ENCODE measurements at regions not wholly inside any gene's neighbourhood (a gene's known extent, or its start where the extent isn't known, plus 50 kb on each side); places are given as distances from the start of the nearest gene placed in this dataset.

DNA sequence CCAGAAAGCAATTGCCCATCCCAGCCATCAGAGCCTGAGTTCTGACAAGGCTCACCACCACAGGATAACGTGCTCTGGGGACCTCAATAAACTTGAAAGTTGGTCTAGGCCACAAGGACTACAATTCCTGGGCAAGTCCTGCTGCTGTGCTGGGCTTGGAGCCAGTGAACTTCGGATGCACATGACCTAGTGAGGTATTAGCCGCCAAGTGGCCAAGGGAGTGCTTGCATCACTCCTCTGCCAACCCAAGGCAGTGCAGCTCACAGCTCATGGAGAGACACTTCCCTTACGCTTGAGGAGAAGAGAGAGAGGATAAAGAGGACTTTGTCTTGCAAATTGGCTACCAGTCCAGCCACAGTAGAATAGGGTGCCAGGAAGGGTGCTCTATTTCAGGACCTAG lies 219.6 kb downstream of the MBD2 start:
- no peak overlapping the region for H3K4me3 Mint-ChIP-seq
- ChIA-PET CTCF (no interaction called here), POLR2A (no interaction called here)
- TF ChIP-seq, protein P1, sequence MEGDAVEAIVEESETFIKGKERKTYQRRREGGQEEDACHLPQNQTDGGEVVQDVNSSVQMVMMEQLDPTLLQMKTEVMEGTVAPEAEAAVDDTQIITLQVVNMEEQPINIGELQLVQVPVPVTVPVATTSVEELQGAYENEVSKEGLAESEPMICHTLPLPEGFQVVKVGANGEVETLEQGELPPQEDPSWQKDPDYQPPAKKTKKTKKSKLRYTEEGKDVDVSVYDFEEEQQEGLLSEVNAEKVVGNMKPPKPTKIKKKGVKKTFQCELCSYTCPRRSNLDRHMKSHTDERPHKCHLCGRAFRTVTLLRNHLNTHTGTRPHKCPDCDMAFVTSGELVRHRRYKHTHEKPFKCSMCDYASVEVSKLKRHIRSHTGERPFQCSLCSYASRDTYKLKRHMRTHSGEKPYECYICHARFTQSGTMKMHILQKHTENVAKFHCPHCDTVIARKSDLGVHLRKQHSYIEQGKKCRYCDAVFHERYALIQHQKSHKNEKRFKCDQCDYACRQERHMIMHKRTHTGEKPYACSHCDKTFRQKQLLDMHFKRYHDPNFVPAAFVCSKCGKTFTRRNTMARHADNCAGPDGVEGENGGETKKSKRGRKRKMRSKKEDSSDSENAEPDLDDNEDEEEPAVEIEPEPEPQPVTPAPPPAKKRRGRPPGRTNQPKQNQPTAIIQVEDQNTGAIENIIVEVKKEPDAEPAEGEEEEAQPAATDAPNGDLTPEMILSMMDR (IDR thresholded peaks at IDR 0.05) = no peak
- no peaks in the 10 kb centered on the region for H3K36me3 Mint-ChIP-seq (ENCODE audit: low read depth)
- no peaks in the 10 kb centered on the region for H3K9me3 Mint-ChIP-seq
- ATAC-seq (ENCODE audit: low read depth) = no peak
- no peaks in the 10 kb centered on the region for H3K4me1 Mint-ChIP-seq
- no peak overlapping the region for H3K27ac Mint-ChIP-seq
- no peak for DNase-seq
- H3K27me3 Mint-ChIP-seq = no peaks in the 10 kb centered on the region
- intact Hi-C loops (cut with micrococcal nuclease) = no loop called here

GRCh38 chr18:54003195-54003594 lies 221.3 kb downstream of the MBD2 start:
- no peaks in the 10 kb centered on the region for H3K36me3 Mint-ChIP-seq (ENCODE audit: low read depth)
- ChIA-PET POLR2A (no interaction called here), CTCF (no interaction called here)
- H3K4me3 Mint-ChIP-seq = no peak overlapping the region
- H3K27me3 Mint-ChIP-seq = no peaks in the 10 kb centered on the region
- no peaks in the 10 kb centered on the region for H3K9me3 Mint-ChIP-seq
- no peak overlapping the region for H3K27ac Mint-ChIP-seq
- TF ChIP-seq, protein P1 (IDR thresholded peaks at IDR 0.05) = no peak
- ATAC-seq (ENCODE audit: low read depth) (no peak), DNase-seq (no peak)
- intact Hi-C loops (cut with micrococcal nuclease) = no loop called here
- no peaks in the 10 kb centered on the region for H3K4me1 Mint-ChIP-seq

DNA sequence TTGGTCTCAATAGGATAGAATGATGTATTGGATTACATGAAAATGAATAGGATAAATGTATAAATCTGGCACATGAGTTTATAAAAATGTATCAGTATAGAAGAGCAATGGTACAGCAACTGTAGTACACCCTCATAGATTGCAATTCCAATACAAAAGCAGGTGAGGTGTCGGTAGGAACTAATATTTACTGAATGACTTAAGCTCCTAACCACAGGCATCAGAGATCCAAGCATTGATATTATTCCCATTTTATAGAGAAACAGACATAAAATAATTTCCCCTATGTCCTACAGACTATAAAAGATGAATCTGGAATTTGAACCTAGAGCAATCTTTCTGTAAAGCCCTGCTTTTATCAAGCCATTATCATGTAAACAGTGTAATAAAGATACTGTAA lies 227.4 kb downstream of the MBD2 start:
- no peaks in the 10 kb centered on the region for H3K4me1 Mint-ChIP-seq
- POLR2A ChIA-PET = no interaction called here

DNA sequence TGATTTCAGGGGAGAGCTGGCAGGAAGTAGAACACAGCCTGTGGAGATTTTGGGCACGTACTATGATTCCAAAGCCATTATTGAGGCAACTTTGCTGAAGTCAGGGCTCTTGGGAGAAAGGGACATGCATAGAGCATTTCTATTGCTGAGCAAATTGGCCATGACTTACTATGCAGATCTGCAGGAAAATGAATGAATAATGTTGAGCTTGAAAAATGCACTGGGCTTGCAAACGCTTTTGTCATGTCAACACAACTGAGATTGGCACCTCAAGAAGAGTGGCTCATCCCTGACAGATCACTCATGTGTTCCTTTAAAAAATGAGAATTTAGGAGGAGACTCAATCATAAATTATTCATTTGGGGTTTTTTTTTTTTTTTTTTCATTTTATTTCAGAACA lies 230.5 kb downstream of the MBD2 start:
- H3K27ac Mint-ChIP-seq = no peak overlapping the region
- peaks cover 1% of the 10 kb centered on the region for H3K27me3 Mint-ChIP-seq
- no peak for DNase-seq
- no peak overlapping the region for H3K4me3 Mint-ChIP-seq
- no peak for ATAC-seq (ENCODE audit: low read depth)
- intact Hi-C loops (cut with micrococcal nuclease) = no loop called here
- H3K9me3 Mint-ChIP-seq = no peaks in the 10 kb centered on the region
- no peaks in the 10 kb centered on the region for H3K4me1 Mint-ChIP-seq
- TF ChIP-seq, protein P1 (IDR thresholded peaks at IDR 0.05) = no peak
- ChIA-PET POLR2A (no interaction called here), CTCF (no interaction called here)
- no peaks in the 10 kb centered on the region for H3K36me3 Mint-ChIP-seq (ENCODE audit: low read depth)

More for the DNA sequence above, 227.4 kb downstream of the MBD2 start:
- ATAC-seq (ENCODE audit: low read depth) (no peak), DNase-seq (no peak)
- intact Hi-C loops (cut with micrococcal nuclease) = no loop called here
- Mint-ChIP-seq H3K9me3 (no peaks in the 10 kb centered on the region), H3K27ac (no peak overlapping the region), H3K36me3 (ENCODE audit: low read depth) (no peaks in the 10 kb centered on the region), H3K27me3 (peaks cover 1% of the 10 kb centered on the region), H3K4me3 (no peak overlapping the region)
- TF ChIP-seq, protein P1 (IDR thresholded peaks at IDR 0.05) = no peak
- CTCF ChIA-PET = no interaction called here

- DNase-seq (no peak), ATAC-seq (ENCODE audit: low read depth) (no peak)
- Mint-ChIP-seq H3K4me1 (no peaks in the 10 kb centered on the region), H3K36me3 (ENCODE audit: low read depth) (no peaks in the 10 kb centered on the region), H3K27ac (no peak overlapping the region), H3K27me3 (peaks cover under 1% of the 10 kb centered on the region), H3K9me3 (no peaks in the 10 kb centered on the region), H3K4me3 (no peak overlapping the region)
- TF ChIP-seq, protein P1 (IDR thresholded peaks at IDR 0.05) = no peak
- CTCF ChIA-PET = no interaction called here
- intact Hi-C loops (cut with micrococcal nuclease) = no loop called here
- POLR2A ChIA-PET = no interaction called here
These were observed 232.7 kb downstream of the MBD2 start for GRCh38 chr18:53991805-53992204.

Measured in activated B cell treated with CpG ODN at 0.5 μM for 24 hours (primary cell).